HepG2 (cell line): ENCODE measurements at regions not wholly inside any gene's neighbourhood (a gene's known extent, or its start where the extent isn't known, plus 50 kb on each side); places are given as distances from the start of the nearest gene placed in this dataset.

Experiments used
- ARHGAP35 ChIP-seq: sonication (generic); formaldehyde crosslinking; IDR thresholded peaks from 2 replicates; pipeline ENCODE4 v1.9.0; 2022; ENCODE audit warnings: mild to moderate bottlenecking, inconsistent platforms, moderate library complexity, missing genetic modification reagents, borderline replicate concordance
- ASH2L ChIP-seq: fragments of 300-600, 200-600 bp; sonication (generic); IDR thresholded peaks from 2 replicates; pipeline ENCODE4 v1.7.0; 2017; ENCODE audit warnings: low read depth, mild to moderate bottlenecking, moderate library complexity, mixed read lengths, low read length; ENCODE audit not compliant: insufficient read length
- BATF2 ChIP-seq: sonication (generic); formaldehyde crosslinking; IDR thresholded peaks from 2 replicates; pipeline ENCODE4 v1.8.0; 2022; ENCODE audit warnings: mild to moderate bottlenecking, missing genetic modification reagents, moderate library complexity
- BRCA1 ChIP-seq: sonication (generic); formaldehyde crosslinking; IDR thresholded peaks from 2 replicates; pipeline ENCODE4 v1.4.0; 2020; ENCODE audit warnings: missing genetic modification reagents
- FOXA3 ChIP-seq: IDR thresholded peaks from 2 replicates; pipeline ENCODE4 v1.6.1; 2016; ENCODE audit warnings: missing genetic modification reagents, missing compliant biosample characterization
- GATAD1 ChIP-seq: IDR thresholded peaks from 2 replicates; pipeline ENCODE4 v1.6.1; 2016; ENCODE audit warnings: missing genetic modification reagents, missing compliant biosample characterization
- HNRNPH1 ChIP-seq: fragments of 200-400 bp; formaldehyde crosslinking; optimal IDR thresholded peaks from 2 replicates; pipeline ENCODE3; 2017; ENCODE audit warnings: mild to moderate bottlenecking, low read depth, low read length
- HNRNPLL ChIP-seq: fragments of 200-400 bp; formaldehyde crosslinking; IDR thresholded peaks from 2 replicates; pipeline ENCODE4 v1.6.1; 2017; ENCODE audit warnings: mild to moderate bottlenecking, low read depth, low read length; ENCODE audit not compliant: poor library complexity, severe bottlenecking
- IRX3 ChIP-seq: sonication (generic); formaldehyde crosslinking; IDR thresholded peaks from 2 replicates; pipeline ENCODE4 v1.8.1; 2023; ENCODE audit warnings: mild to moderate bottlenecking, low read depth, missing genetic modification reagents, borderline replicate concordance
- JUND ChIP-seq: sonication (generic); formaldehyde crosslinking; IDR thresholded peaks from 2 replicates; pipeline ENCODE4 v1.8.0; 2022; ENCODE audit warnings: mild to moderate bottlenecking, missing genetic modification reagents
- MED8 ChIP-seq: sonication (generic); formaldehyde crosslinking; IDR thresholded peaks from 2 replicates; pipeline ENCODE4 v1.8.1; 2023; ENCODE audit warnings: mild to moderate bottlenecking, missing genetic modification reagents; ENCODE audit not compliant: insufficient replicate concordance
- MNT ChIP-seq: fragments of 450-650 bp; IDR thresholded peaks from 2 replicates; pipeline ENCODE4 v1.6.1; 2016
- MXI1 ChIP-seq: IDR thresholded peaks from 3 replicates; pipeline ENCODE4 v1.6.1; 2012; ENCODE audit warnings: low read depth, low read length, inconsistent platforms, borderline replicate concordance
- NKX3-1 ChIP-seq: sonication (generic); formaldehyde crosslinking; IDR thresholded peaks from 2 replicates; pipeline ENCODE4 v1.5.0; 2020; ENCODE audit warnings: missing genetic modification reagents
- NR3C1 ChIP-seq: sonication (generic); formaldehyde crosslinking; IDR thresholded peaks from 2 replicates; pipeline ENCODE4 v1.4.0; 2020; ENCODE audit warnings: missing genetic modification reagents
- PAX8 ChIP-seq: sonication (generic); formaldehyde crosslinking; IDR thresholded peaks from 2 replicates; pipeline ENCODE4 v1.8.0; 2022; ENCODE audit warnings: mild to moderate bottlenecking, missing genetic modification reagents, borderline replicate concordance
- PBX3 ChIP-seq: sonication (generic); formaldehyde crosslinking; IDR thresholded peaks from 2 replicates; pipeline ENCODE4 v1.8.1; 2023; ENCODE audit warnings: missing genetic modification reagents, inconsistent platforms, borderline replicate concordance
- POLR2AphosphoS5 ChIP-seq: IDR thresholded peaks from 2 replicates; pipeline ENCODE4 v1.6.1; 2012; ENCODE audit warnings: low read depth, low read length
- RBM22 ChIP-seq: fragments of 200-400 bp; formaldehyde crosslinking; optimal IDR thresholded peaks from 2 replicates; pipeline ENCODE3; 2017; ENCODE audit warnings: mild to moderate bottlenecking, low read length, moderate library complexity
- ZFP90 ChIP-seq: sonication (generic); formaldehyde crosslinking; IDR thresholded peaks from 2 replicates; pipeline ENCODE4 v1.8.0; 2022; ENCODE audit warnings: missing genetic modification reagents, mild to moderate bottlenecking, inconsistent platforms, borderline replicate concordance
- ZFYVE20 ChIP-seq: sonication (generic); formaldehyde crosslinking; IDR thresholded peaks from 2 replicates; pipeline ENCODE4 v1.8.0; 2023; ENCODE audit warnings: low read depth, mild to moderate bottlenecking, moderate library complexity, missing genetic modification reagents, borderline replicate concordance
- ZNF12 ChIP-seq: sonication (generic); formaldehyde crosslinking; IDR thresholded peaks from 2 replicates; pipeline ENCODE4 v1.5.0; 2020; ENCODE audit warnings: missing genetic modification reagents
- ZNF136 ChIP-seq: sonication (generic); formaldehyde crosslinking; IDR thresholded peaks from 2 replicates; pipeline ENCODE4 v1.8.1; 2022; ENCODE audit warnings: low read depth, mild to moderate bottlenecking, moderate library complexity, missing genetic modification reagents
- ZNF251 ChIP-seq: sonication (generic); formaldehyde crosslinking; IDR thresholded peaks from 2 replicates; pipeline ENCODE4 v1.9.0; 2021; ENCODE audit warnings: mild to moderate bottlenecking, missing genetic modification reagents
- ZNF510 ChIP-seq: sonication (generic); formaldehyde crosslinking; IDR thresholded peaks from 2 replicates; pipeline ENCODE4 v1.4.0; 2020; ENCODE audit warnings: low read depth, mild to moderate bottlenecking, missing genetic modification reagents
- ZNF550 ChIP-seq: sonication (generic); formaldehyde crosslinking; IDR thresholded peaks from 2 replicates; pipeline ENCODE4 v1.4.0; 2020; ENCODE audit warnings: mild to moderate bottlenecking, missing genetic modification reagents, borderline replicate concordance
- ZNF615 ChIP-seq: sonication (generic); formaldehyde crosslinking; IDR thresholded peaks from 2 replicates; pipeline ENCODE4 v1.5.0; 2020; ENCODE audit warnings: mild to moderate bottlenecking, missing genetic modification reagents, borderline replicate concordance
- ZNF784 ChIP-seq: sonication (generic); formaldehyde crosslinking; IDR thresholded peaks from 2 replicates; pipeline ENCODE4 v1.5.1; 2020; ENCODE audit warnings: missing genetic modification reagents, mild to moderate bottlenecking, borderline replicate concordance

- TF ChIP-seq MNT (no peak), IRX3 (CRISPR knock-in tag) (no peak), ZNF550 (CRISPR knock-in tag) (no peak), RBM22 (no peak), PBX3 (CRISPR knock-in tag) (no peak), MED8 (CRISPR knock-in tag) (peak; percentile 89), ZFYVE20 (CRISPR knock-in tag) (no peak), JUND (CRISPR knock-in tag) (peak; percentile 89), GATAD1 (CRISPR knock-in tag) (peak; percentile 57), NKX3-1 (CRISPR knock-in tag) (no peak), BATF2 (CRISPR knock-in tag) (no peak), ZNF136 (no peak), ZFP90 (CRISPR knock-in tag) (no peak), POLR2AphosphoS5 (no peak; the same call in 1 of the 2 replicates), HNRNPLL (peak; percentile 49), ZNF784 (peak; percentile 89), ASH2L (no peak), PAX8 (no peak), ZNF510 (no peak), FOXA3 (CRISPR knock-in tag) (peak; percentile 85), ZNF12 (peak; percentile 87), HNRNPH1 (no peak), NR3C1 (CRISPR knock-in tag) (no peak), ZNF251 (CRISPR knock-in tag) (no peak), BRCA1 (CRISPR knock-in tag) (no peak), ZNF615 (CRISPR knock-in tag) (no peak), MXI1 (peak; percentile 32; the same call in 1 of the 3 replicates), ARHGAP35 (CRISPR knock-in tag) (no peak)
These were observed 103.7 kb upstream of the ZMIZ1 start (continued) for GRCh38 chr10:78964952-78965633.
